Stomach smooth muscle (tissue), 2 donors: ENCODE measurements at regions not wholly inside any gene's neighbourhood (a gene's known extent, or its start where the extent isn't known, plus 50 kb on each side); places are given as distances from the start of the nearest gene placed in this dataset.

ENCODE experiments used
- H3K27ac ChIP-seq: one replicate; pipeline ENCODE4 v1.7.0; 2013; ENCODE audit warnings: mild to moderate bottlenecking, low read length, inconsistent platforms
- H3K27me3 ChIP-seq, 2 donors: one replicate each; pipeline ENCODE4 v1.7.0; 2013; ENCODE audit warnings: low read length in 2 of 2; ENCODE audit not compliant: insufficient read depth in 2 of 2, control insufficient read depth in 1 of 2
- H3K36me3 ChIP-seq, 2 donors: one replicate each; pipeline ENCODE4 v1.7.0; 2013; ENCODE audit warnings: low read length in 2 of 2; ENCODE audit not compliant: control insufficient read depth in 2 of 2, insufficient read depth in 2 of 2
- H3K4me1 ChIP-seq: one replicate; pipeline ENCODE4 v1.7.0; 2013; ENCODE audit warnings: low read length; ENCODE audit not compliant: control insufficient read depth, insufficient read depth
- H3K4me3 ChIP-seq, 2 donors: one replicate each; pipeline ENCODE4 v1.7.0; 2013; ENCODE audit warnings: low read length in 2 of 2
- H3K9ac ChIP-seq, 2 donors: one replicate each; pipeline ENCODE4 v1.7.0; 2013; ENCODE audit warnings: low read length in 2 of 2, mild to moderate bottlenecking in 1 of 2
- H3K9me3 ChIP-seq, 2 donors: one replicate each; pipeline ENCODE4 v1.7.0; 2013; ENCODE audit warnings: low read length in 2 of 2; ENCODE audit not compliant: control insufficient read depth in 2 of 2
- donor health status: healthy.
- donor health status: Pancreatic carcinoma.

- no peak overlapping the region for H3K9ac ChIP-seq
Measured at GRCh38 chr3:193932576-193932975, 203.4 kb upstream of the HES1 start.

GRCh38 chr3:193933451-193933850, 202.5 kb upstream of the HES1 start:
- Histone ChIP-seq H3K27ac (no peak overlapping the region), H3K36me3 (no peaks in the 10 kb centered on the region), H3K27me3 (no peaks in the 10 kb centered on the region), H3K4me3 (no peak overlapping the region), H3K4me1 (no peaks in the 10 kb centered on the region), H3K9me3 (no peaks in the 10 kb centered on the region), H3K9ac (no peak overlapping the region)

More at GRCh38 chr3:193932576-193932975, 203.4 kb upstream of the HES1 start:
- Histone ChIP-seq H3K9me3 (no peaks in the 10 kb centered on the region), H3K36me3 (no peaks in the 10 kb centered on the region), H3K27me3 (no peaks in the 10 kb centered on the region), H3K27ac (no peak overlapping the region), H3K4me1 (no peaks in the 10 kb centered on the region), H3K4me3 (no peak overlapping the region)

DNA sequence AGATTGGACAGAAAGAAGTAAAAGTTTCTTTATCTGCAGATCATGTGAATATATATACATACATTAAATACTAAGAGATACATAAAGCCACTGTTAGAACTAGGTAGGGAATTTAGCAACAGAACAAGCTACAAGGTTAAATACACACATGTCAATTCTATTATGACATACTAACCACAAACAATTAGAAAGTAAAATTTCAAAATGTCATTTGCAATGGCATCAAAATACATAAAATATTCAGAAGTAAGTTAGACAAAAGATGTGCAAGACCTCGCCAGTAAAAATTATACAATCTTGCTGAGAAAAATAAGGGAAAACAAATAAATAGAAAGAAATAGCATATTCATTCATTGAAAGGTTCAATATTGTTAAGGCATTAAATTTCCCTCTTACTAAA, 200.0 kb upstream of the HES1 start:
- no peak overlapping the region for H3K4me3 ChIP-seq
- no peaks in the 10 kb centered on the region for H3K9me3 ChIP-seq
- no peak overlapping the region for H3K27ac ChIP-seq
- no peaks in the 10 kb centered on the region for H3K4me1 ChIP-seq
- H3K36me3 ChIP-seq: no peaks in the 10 kb centered on the region
- H3K9ac ChIP-seq: no peak overlapping the region
- no peaks in the 10 kb centered on the region for H3K27me3 ChIP-seq

GRCh38 chr3:193938613-193939012, 197.3 kb upstream of the HES1 start:
- Histone ChIP-seq H3K4me3 (no peak overlapping the region), H3K27me3 (no peaks in the 10 kb centered on the region), H3K36me3 (no peaks in the 10 kb centered on the region), H3K9ac (no peak overlapping the region), H3K27ac (no peak overlapping the region), H3K9me3 (no peaks in the 10 kb centered on the region), H3K4me1 (no peaks in the 10 kb centered on the region)

- H3K27me3 ChIP-seq: no peaks in the 10 kb centered on the region
- no peaks in the 10 kb centered on the region for H3K4me1 ChIP-seq
- no peak overlapping the region for H3K9ac ChIP-seq
- no peaks in the 10 kb centered on the region for H3K36me3 ChIP-seq
- no peak overlapping the region for H3K4me3 ChIP-seq
- H3K27ac ChIP-seq: no peak overlapping the region
- H3K9me3 ChIP-seq: no peaks in the 10 kb centered on the region
Measured at GRCh38 chr3:193939527-193939926, 196.4 kb upstream of the HES1 start.

DNA sequence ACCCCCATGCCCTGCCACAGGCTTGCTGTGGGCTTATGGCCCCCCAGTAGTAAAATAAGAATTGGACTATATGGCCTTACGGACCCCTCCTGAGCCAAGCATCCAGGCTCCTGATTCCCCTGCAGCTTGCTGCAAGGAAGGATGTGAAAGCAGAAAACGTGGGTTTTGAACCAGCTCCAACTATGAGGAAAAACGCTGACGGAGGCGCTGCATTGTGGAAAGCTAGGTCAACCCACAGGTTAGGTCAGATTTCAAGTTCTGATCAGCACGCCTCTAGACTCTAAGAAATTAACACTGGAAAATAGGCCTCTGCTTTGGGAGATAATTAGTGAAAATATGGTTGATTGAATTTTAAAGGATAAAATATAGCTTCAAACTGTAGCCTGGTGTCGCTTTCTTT, 195.4 kb upstream of the HES1 start:
- Histone ChIP-seq H3K27me3 (no peaks in the 10 kb centered on the region), H3K4me3 (no peak overlapping the region), H3K27ac (no peak overlapping the region), H3K9ac (no peak overlapping the region), H3K36me3 (no peaks in the 10 kb centered on the region), H3K4me1 (no peaks in the 10 kb centered on the region), H3K9me3 (no peaks in the 10 kb centered on the region)

DNA sequence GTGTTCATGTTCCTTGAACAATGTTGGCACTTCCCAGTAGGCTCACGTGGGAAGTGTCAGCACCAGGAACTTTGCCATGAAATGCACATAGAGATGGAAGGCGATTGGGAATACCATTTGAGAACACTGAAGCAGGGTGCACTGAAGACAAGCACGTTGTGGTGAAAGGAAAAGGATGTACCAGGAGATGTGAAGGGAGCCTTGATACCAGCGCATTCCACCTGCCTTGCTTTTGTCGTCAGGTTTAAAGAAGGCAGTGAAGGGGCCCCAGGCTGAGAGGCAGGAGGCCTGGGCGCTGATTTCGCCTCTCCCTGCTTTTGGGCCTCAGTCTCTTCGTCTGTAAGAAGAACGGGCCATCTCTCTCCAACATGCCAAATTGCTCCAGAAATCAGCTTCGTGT, 194.5 kb upstream of the HES1 start:
- Histone ChIP-seq H3K9ac (no peak overlapping the region), H3K27me3 (no peaks in the 10 kb centered on the region), H3K4me1 (no peaks in the 10 kb centered on the region), H3K27ac (no peak overlapping the region), H3K36me3 (no peaks in the 10 kb centered on the region), H3K4me3 (no peak overlapping the region), H3K9me3 (no peaks in the 10 kb centered on the region)

DNA sequence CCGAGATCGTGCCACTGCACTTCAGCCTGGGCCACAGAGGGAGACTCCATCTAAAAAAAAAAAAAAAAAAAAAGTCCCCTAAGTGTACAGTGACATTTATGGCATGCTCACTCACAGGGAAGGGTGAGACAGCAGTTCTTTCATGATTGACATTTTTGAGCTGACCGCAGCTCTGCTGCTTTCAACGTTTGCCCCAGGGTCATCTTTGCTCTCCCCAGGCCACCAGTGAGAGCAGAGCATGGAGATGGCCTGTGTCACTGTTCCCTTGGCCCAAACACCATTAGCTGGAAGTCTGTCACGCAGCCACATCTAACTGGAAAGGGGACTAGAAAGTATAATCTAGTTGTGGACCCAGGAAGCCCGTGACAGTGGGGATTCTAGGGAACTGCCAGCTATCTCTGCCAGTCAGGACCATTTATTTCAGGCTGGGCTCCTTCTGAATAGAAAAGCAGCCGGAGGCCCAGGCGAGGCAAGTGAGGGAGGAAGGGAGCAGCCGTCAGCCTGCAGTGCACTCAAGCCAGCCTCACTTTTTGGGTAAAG, 193.4 kb upstream of the HES1 start:
- Histone ChIP-seq H3K9ac (no peak overlapping the region), H3K4me3 (no peak overlapping the region), H3K36me3 (no peaks in the 10 kb centered on the region), H3K4me1 (no peaks in the 10 kb centered on the region), H3K27ac (no peak overlapping the region), H3K9me3 (no peaks in the 10 kb centered on the region), H3K27me3 (peaks cover 0 to 2% of the 10 kb centered on the region in 2 donors)

- H3K27ac ChIP-seq: no peak overlapping the region
- no peak overlapping the region for H3K4me3 ChIP-seq
- no peaks in the 10 kb centered on the region for H3K9me3 ChIP-seq
- H3K9ac ChIP-seq: no peak overlapping the region
- no peaks in the 10 kb centered on the region for H3K36me3 ChIP-seq
- H3K27me3 ChIP-seq: peaks cover 0 to 2% of the 10 kb centered on the region in 2 donors
- no peaks in the 10 kb centered on the region for H3K4me1 ChIP-seq
Measured at GRCh38 chr3:193943200-193943599, 192.7 kb upstream of the HES1 start.

DNA sequence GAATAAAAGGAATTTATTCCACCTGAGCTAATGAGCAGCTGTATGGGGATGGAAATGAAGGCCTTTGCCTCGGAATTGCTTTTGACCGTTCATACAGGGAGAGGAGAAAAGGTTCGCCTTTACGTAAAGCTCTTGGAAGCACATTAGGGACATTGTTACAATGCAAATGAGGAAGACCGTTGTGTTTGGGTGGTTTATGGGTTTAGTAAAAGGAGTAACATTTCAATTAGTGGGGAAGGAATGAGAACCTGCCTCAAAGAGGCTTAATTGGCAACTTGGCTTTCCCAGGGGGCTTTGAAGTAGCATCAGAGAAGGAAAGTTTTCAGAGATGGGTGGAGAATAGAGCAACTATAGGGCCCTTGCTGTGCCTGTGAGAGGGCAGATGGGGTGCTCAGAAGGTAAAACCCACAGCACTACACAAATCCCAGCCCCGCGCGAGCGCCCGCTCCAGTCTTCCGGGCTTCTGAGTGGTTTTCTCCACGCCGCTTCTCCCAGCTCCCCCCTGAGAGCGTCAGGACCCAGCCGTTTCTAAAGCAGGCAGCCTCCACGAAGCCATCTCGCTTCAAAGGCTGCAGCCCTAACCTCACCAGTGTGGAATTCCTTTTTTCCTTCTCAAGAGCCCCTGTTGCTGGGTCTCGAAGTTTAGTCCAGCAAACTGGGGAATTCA, 192.0 kb upstream of the HES1 start:
- Histone ChIP-seq H3K4me1 (no peaks in the 10 kb centered on the region), H3K4me3 (no peak overlapping the region), H3K36me3 (no peaks in the 10 kb centered on the region), H3K9ac (no peak overlapping the region), H3K27me3 (peaks cover 0 to 2% of the 10 kb centered on the region in 2 donors), H3K9me3 (no peaks in the 10 kb centered on the region), H3K27ac (no peak overlapping the region)

GRCh38 chr3:193944518-193944884, 191.4 kb upstream of the HES1 start:
- no peaks in the 10 kb centered on the region for H3K36me3 ChIP-seq
- H3K4me1 ChIP-seq: no peaks in the 10 kb centered on the region
- H3K27me3 ChIP-seq: peaks cover 0 to 2% of the 10 kb centered on the region in 2 donors
- no peak overlapping the region for H3K4me3 ChIP-seq
- no peaks in the 10 kb centered on the region for H3K9me3 ChIP-seq
- H3K27ac ChIP-seq: no peak overlapping the region
- H3K9ac ChIP-seq: no peak overlapping the region
